IMR-90 (cell line): ENCODE measurements at regions not wholly inside any gene's neighbourhood (a gene's known extent, or its start where the extent isn't known, plus 50 kb on each side); places are given as distances from the start of the nearest gene placed in this dataset.

ENCODE experiments used
- ATAC-seq: fragments of 200-7000 bp; cut with Tn5 transposase; 2 replicates; pipeline ENCODE4 v1.9.1; 2020; ENCODE audit warnings: low read depth, mild to moderate bottlenecking, moderate library complexity
- BruUV-seq: library from RNA; stranded (reverse); fragments of 400-500 nt; replicated peaks from 2 replicates; lab custom pipeline; 2021; lab: Mats Ljungman, UMichigan
- CTCF ChIA-PET: fragments of 300-600 bp; formaldehyde crosslinking; extraction: SDS; loops from one replicate; lab custom pipeline; 2021; ENCODE audit warnings: antibody characterized with exemption; lab: Yijun Ruan, JAX
- POLR2A ChIA-PET: fragments of 300-600 bp; sonication (Branson Sonifier 250); formaldehyde crosslinking; loops from one replicate; lab custom pipeline; 2022; ENCODE audit warnings: antibody characterized with exemption; ENCODE audit not compliant: unreplicated experiment; lab: Charles Lee
- DNase-seq: peaks from one replicate; pipeline ENCODE4 v3.0.0; 2013
- H2AFZ ChIP-seq: replicated peaks from 2 replicates; pipeline ENCODE3; 2013; ENCODE audit warnings: low read length, mild to moderate bottlenecking; ENCODE audit not compliant: poor library complexity
- H2AK5ac ChIP-seq: 2 replicates; pipeline ENCODE4 v1.6.1; 2013; ENCODE audit warnings: low read depth, low read length, inconsistent platforms
- H2AK9ac ChIP-seq: replicated peaks from 2 replicates; pipeline ENCODE3; 2013; ENCODE audit warnings: mild to moderate bottlenecking, low read depth, low read length, moderate library complexity; ENCODE audit not compliant: poor library complexity
- H2BK120ac ChIP-seq: 2 replicates; pipeline ENCODE4 v1.6.1; 2013; ENCODE audit warnings: low read depth, low read length, inconsistent platforms
- H2BK15ac ChIP-seq: 3 replicates; pipeline ENCODE4 v1.6.1; 2013; ENCODE audit warnings: low read depth, low read length, inconsistent platforms
- H2BK20ac ChIP-seq: 2 replicates; pipeline ENCODE4 v1.6.1; 2013; ENCODE audit warnings: low read depth, mild to moderate bottlenecking, inconsistent platforms, low read length, moderate library complexity
- H2BK5ac ChIP-seq: 2 replicates; pipeline ENCODE4 v1.6.1; 2013; ENCODE audit warnings: mild to moderate bottlenecking, low read depth, low read length, inconsistent platforms; ENCODE audit not compliant: poor library complexity, severe bottlenecking
- H3K14ac ChIP-seq: replicated peaks from 2 replicates; pipeline ENCODE4 v1.6.1; 2013; ENCODE audit warnings: low read depth, low read length, inconsistent platforms
- H3K18ac ChIP-seq: 2 replicates; pipeline ENCODE4 v1.6.1; 2013; ENCODE audit warnings: low read depth, low read length, control low read depth
- H3K23ac ChIP-seq: 2 replicates; pipeline ENCODE4 v1.6.1; 2013; ENCODE audit warnings: low read depth, low read length, inconsistent platforms
- H3K27ac ChIP-seq: 2 replicates; pipeline ENCODE4 v1.5.1; 2013; ENCODE audit warnings: mild to moderate bottlenecking, control low read depth, low read length; ENCODE audit not compliant: insufficient read depth
- H3K27me3 ChIP-seq: 2 replicates; pipeline ENCODE4 v1.6.1; 2013; ENCODE audit warnings: low read length; ENCODE audit not compliant: control insufficient read depth, insufficient read depth
- H3K36me3 ChIP-seq: 2 replicates; pipeline ENCODE4 v1.6.1; 2013; ENCODE audit warnings: low read length, mixed read lengths; ENCODE audit not compliant: control insufficient read depth, insufficient read depth
- H3K4ac ChIP-seq: 2 replicates; pipeline ENCODE4 v1.6.1; 2013; ENCODE audit warnings: low read depth, low read length, inconsistent platforms
- H3K4me1 ChIP-seq: 2 replicates; pipeline ENCODE4 v1.6.1; 2013; ENCODE audit warnings: low read length, mixed read lengths; ENCODE audit not compliant: control insufficient read depth, insufficient read depth
- H3K4me2 ChIP-seq: 2 replicates; pipeline ENCODE4 v1.6.1; 2013; ENCODE audit warnings: low read depth, mild to moderate bottlenecking, control low read depth, low read length, moderate library complexity
- H3K4me3 ChIP-seq: 2 replicates; pipeline ENCODE4 v1.5.1; 2013; ENCODE audit warnings: low read depth, mild to moderate bottlenecking, control low read depth, low read length, moderate library complexity; ENCODE audit not compliant: insufficient read depth
- H3K56ac ChIP-seq: 2 replicates; pipeline ENCODE4 v1.6.1; 2013; ENCODE audit warnings: low read length, inconsistent platforms; ENCODE audit not compliant: insufficient read depth; ENCODE audit errors: extremely low read depth
- H3K79me1 ChIP-seq, 2 experiments: 2 replicates each; pipeline ENCODE4 v1.6.1; 2013; ENCODE audit warnings: low read length in 2 of 2, inconsistent platforms in 1 of 2, low read depth in 1 of 2
- H3K9ac ChIP-seq: 2 replicates; pipeline ENCODE4 v1.6.1; 2013; ENCODE audit warnings: low read depth, low read length, control low read depth
- H3K9me1 ChIP-seq: 2 replicates; pipeline ENCODE4 v1.6.1; 2013; ENCODE audit warnings: low read length, inconsistent platforms; ENCODE audit not compliant: insufficient read depth
- H3K9me3 ChIP-seq: 2 replicates; pipeline ENCODE4 v1.6.1; 2013; ENCODE audit warnings: low read length; ENCODE audit not compliant: control insufficient read depth, insufficient read depth
- H4K20me1 ChIP-seq: 2 replicates; pipeline ENCODE4 v1.6.1; 2013; ENCODE audit warnings: low read length, inconsistent platforms; ENCODE audit not compliant: insufficient read depth
- H4K5ac ChIP-seq: 2 replicates; pipeline ENCODE4 v1.6.1; 2013; ENCODE audit warnings: mild to moderate bottlenecking, low read depth, low read length, control low read depth
- H4K8ac ChIP-seq, 2 experiments: 2 replicates each; pipeline ENCODE4 v1.6.1; 2013; ENCODE audit warnings: low read depth in 2 of 2, low read length in 2 of 2, control low read depth in 1 of 2, inconsistent platforms in 1 of 2
- H4K91ac ChIP-seq: 2 replicates; pipeline ENCODE4 v1.6.1; 2013; ENCODE audit warnings: low read depth, low read length, inconsistent platforms; ENCODE audit not compliant: insufficient read depth
- RAD21 ChIP-seq: IDR thresholded peaks from 2 replicates; pipeline ENCODE4 v1.6.1; 2012; ENCODE audit warnings: low read length, improper control_type of control experiment
- RFX5 ChIP-seq: IDR thresholded peaks from 2 replicates; pipeline ENCODE4 v1.8.0; 2012; ENCODE audit warnings: low read depth, mild to moderate bottlenecking, low read length, moderate library complexity
- WGBS, 2 experiments: methylation state at CpG; one replicate each; pipeline versions ENCODE4 v1.1.5 to v1.1.7; 2013; ENCODE audit warnings: missing lambda C conversion rate in 2 of 2; ENCODE audit not compliant: insufficient read length in 1 of 2; ENCODE audit errors: extremely low coverage in 2 of 2; 5-methylcytosine and 5-hydroxymethylcytosine counted together
- dilution Hi-C: fragments of 300-500 bp; cut with HindIII; formaldehyde crosslinking; loops from one replicate; pipeline ENCODE4 v1.14.3; 2018; ENCODE audit warnings: low sequenced_read_pairs; ENCODE audit not compliant: unreplicated experiment
- in situ Hi-C: fragments of 300-500 bp; cut with MboI; formaldehyde crosslinking; loops from 3 replicates; pipeline ENCODE4 v1.14.3; 2019; ENCODE audit warnings: low sequenced_read_pairs, inconsistent platforms, mixed read lengths
- intact Hi-C: fragments of 100-400 bp; cut with micrococcal nuclease; formaldehyde crosslinking; loops from 2 replicates; pipeline ENCODE4 v1.10.0; 2022
- TF ChIP-seq, protein P1 (sequence below): conservative IDR thresholded peaks from 2 replicates; pipeline ENCODE4 v1.5.1; 2012; ENCODE audit warnings: mild to moderate bottlenecking, low read depth, low read length, improper control_type of control experiment

DNA sequence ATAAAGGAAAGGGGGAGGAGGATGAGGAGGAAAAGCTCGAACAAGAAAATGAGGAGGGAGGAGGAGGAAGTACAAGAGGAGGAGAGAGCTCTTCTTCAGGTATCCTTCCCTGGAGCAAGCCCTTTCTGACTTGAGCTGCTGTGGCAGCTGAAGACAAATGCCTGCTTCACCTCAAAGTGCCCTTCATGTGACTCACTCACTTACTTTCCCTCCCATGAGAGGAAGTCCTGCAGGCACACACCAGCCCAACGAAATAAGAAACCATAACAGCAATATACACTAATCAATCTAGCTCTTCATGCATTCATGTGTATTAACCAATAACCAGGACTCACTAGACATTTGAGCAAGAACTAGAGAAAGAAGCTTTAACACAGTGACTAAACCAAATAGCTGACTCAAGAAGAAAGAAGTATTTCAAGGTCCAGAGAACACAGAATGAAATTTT lies 251.9 kb downstream of the IGSF11 start:
- Histone ChIP-seq H3K4ac (no peak overlapping the region), H3K9me1 (no peaks in the 10 kb centered on the region), H3K4me1 (no peaks in the 10 kb centered on the region), H2AFZ (no peak overlapping the region), H2BK15ac (no peak overlapping the region), H3K56ac (no peak overlapping the region), H2AK5ac (no peak overlapping the region), H4K91ac (no peak overlapping the region), H2AK9ac (no peak overlapping the region), H3K18ac (no peak overlapping the region), H2BK5ac (no peak overlapping the region), H3K4me3 (no peak overlapping the region), H2BK120ac (no peak overlapping the region), H3K14ac (no peak overlapping the region), H3K4me2 (no peak overlapping the region), H3K23ac (no peak overlapping the region), H3K36me3 (no peaks in the 10 kb centered on the region), H3K27me3 (no peaks in the 10 kb centered on the region), H2BK20ac (no peak overlapping the region), H3K27ac (no peak overlapping the region), H3K9me3 (no peaks in the 10 kb centered on the region), H4K20me1 (no peaks in the 10 kb centered on the region), H3K79me1 (no peaks in the 10 kb centered on the region), H4K5ac (no peak overlapping the region), H4K8ac (no peak overlapping the region), H3K9ac (no peak overlapping the region)
- in situ Hi-C loops (no loop called here), dilution Hi-C loops (no loop called here), intact Hi-C loops (no loop called here)
- ChIA-PET POLR2A (no interaction called here), CTCF (no interaction called here)
- ATAC-seq (no peak), DNase-seq (no peak)
- no CpG with 5 or more reads among the region's 2 CpGs for WGBS, 2 experiments
- BruUV-seq, result no TSS peak
- no peak for TF ChIP-seq RFX5
- TF ChIP-seq, protein P1, sequence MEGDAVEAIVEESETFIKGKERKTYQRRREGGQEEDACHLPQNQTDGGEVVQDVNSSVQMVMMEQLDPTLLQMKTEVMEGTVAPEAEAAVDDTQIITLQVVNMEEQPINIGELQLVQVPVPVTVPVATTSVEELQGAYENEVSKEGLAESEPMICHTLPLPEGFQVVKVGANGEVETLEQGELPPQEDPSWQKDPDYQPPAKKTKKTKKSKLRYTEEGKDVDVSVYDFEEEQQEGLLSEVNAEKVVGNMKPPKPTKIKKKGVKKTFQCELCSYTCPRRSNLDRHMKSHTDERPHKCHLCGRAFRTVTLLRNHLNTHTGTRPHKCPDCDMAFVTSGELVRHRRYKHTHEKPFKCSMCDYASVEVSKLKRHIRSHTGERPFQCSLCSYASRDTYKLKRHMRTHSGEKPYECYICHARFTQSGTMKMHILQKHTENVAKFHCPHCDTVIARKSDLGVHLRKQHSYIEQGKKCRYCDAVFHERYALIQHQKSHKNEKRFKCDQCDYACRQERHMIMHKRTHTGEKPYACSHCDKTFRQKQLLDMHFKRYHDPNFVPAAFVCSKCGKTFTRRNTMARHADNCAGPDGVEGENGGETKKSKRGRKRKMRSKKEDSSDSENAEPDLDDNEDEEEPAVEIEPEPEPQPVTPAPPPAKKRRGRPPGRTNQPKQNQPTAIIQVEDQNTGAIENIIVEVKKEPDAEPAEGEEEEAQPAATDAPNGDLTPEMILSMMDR, result no peak
- no peak for TF ChIP-seq RAD21
